ENCODE measurements at regions not wholly inside any gene's neighbourhood (a gene's known extent, or its start where the extent isn't known, plus 50 kb on each side); places are given as distances from the start of the nearest gene placed in this dataset.

DNA sequence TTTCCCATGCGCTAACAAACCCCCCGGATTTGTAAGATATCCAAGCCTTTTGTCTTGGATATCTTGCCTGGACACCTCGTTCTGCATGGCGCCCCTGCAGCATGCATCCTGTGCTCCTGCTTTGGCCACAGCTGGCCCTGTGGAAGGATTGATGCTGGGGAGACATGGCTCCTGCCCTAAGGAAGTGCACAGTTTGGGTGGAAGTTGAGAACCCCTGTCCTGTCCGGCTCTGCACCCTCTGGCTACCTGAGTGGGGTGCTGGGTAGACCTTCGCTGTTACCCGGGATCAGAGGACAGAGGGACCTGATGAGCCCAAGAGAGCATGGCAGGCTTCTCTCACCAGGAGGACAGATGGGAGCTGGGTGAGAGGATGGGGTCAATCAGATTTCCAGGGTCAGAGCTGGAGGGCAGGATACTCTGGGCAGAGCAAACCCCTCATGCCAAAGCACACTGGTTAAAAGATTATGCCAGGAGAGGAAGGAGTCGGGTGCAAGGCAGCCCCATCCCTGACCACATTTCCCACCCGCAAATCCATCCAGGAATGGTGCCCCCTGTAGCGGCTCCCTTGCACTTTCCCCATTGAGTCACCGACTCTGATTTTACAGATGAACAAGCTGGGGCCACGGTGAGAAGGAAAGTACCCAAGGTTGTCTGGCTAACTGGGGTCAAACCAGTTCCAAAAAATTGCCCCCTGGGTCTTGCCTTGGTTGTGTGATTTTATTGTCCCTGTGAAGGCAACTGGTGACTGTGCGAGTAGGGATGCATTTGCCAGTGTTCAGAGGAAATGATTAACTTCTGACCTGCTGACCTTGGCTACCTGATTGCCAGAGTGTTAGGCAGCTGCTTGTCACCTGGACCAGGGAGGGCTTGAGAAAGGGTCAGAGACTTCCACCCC is 290.1 kb upstream of the ZMIZ1 start:
- TF ChIP-seq, protein P1, sequence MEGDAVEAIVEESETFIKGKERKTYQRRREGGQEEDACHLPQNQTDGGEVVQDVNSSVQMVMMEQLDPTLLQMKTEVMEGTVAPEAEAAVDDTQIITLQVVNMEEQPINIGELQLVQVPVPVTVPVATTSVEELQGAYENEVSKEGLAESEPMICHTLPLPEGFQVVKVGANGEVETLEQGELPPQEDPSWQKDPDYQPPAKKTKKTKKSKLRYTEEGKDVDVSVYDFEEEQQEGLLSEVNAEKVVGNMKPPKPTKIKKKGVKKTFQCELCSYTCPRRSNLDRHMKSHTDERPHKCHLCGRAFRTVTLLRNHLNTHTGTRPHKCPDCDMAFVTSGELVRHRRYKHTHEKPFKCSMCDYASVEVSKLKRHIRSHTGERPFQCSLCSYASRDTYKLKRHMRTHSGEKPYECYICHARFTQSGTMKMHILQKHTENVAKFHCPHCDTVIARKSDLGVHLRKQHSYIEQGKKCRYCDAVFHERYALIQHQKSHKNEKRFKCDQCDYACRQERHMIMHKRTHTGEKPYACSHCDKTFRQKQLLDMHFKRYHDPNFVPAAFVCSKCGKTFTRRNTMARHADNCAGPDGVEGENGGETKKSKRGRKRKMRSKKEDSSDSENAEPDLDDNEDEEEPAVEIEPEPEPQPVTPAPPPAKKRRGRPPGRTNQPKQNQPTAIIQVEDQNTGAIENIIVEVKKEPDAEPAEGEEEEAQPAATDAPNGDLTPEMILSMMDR (IDR thresholded peaks at IDR 0.05), result no peak
- TF ChIP-seq EP300 (IDR thresholded peaks at IDR 0.05) (no peak), POLR2A (IDR thresholded peaks at IDR 0.05) (no peak)
- intact Hi-C loops (cut with DNase I), result no loop called here
- no peaks in the 10 kb centered on the region for H3K36me3 ChIP-seq
- H3K27me3 ChIP-seq, result no peaks in the 10 kb centered on the region
- H3K4me3 ChIP-seq, result no peak overlapping the region
- H3K4me1 ChIP-seq (ENCODE audit: insufficient read depth), result peaks cover 14% of the 10 kb centered on the region
- WGBS, 3 donors, result 86 to 93% (median 89%) methylated on average over 13 of the region's 13 CpGs
- H3K9me3 ChIP-seq, result no peaks in the 10 kb centered on the region
- no peak for DNase-seq
- H3K27ac ChIP-seq, result no peak overlapping the region

- TF ChIP-seq, protein P1 (IDR thresholded peaks at IDR 0.05), result no peak
- intact Hi-C loops (cut with DNase I), result no loop called here
- Histone ChIP-seq H3K9me3 (no peaks in the 10 kb centered on the region), H3K4me3 (no peak overlapping the region), H3K27ac (no peak overlapping the region), H3K4me1 (ENCODE audit: insufficient read depth) (peaks cover 14% of the 10 kb centered on the region), H3K36me3 (no peaks in the 10 kb centered on the region), H3K27me3 (no peaks in the 10 kb centered on the region)
- 82 to 97% (median 95%) methylated on average over 4 of the region's 4 CpGs for WGBS, 3 donors
- DNase-seq, result no peak
These were observed 289.3 kb upstream of the ZMIZ1 start for GRCh38 chr10:78779339-78779955.

DNA sequence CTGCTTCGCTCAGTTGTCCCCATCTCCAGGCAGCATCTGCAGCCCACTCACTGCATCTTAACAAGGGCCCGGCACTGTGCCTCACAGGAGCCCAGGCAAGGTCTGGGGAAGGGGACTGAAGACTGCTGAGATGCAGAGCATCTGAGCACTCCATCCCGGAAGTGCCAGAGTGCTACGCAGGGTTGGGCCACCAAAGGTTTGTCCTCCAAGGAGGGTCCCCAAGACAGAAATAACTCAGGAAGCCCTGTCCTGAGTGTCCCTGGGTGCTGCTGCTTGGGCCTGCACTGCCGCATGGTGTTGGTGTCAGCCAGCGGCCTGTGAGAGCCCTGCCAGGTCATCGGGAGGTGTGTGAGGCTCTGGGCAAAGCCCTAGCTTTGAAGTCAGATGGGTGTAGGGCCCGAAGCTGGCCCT is 288.2 kb upstream of the ZMIZ1 start:
- 94 to 97% (median 96%) methylated on average over 8 of the region's 8 CpGs for WGBS, 3 donors
- Histone ChIP-seq H3K9me3 (no peaks in the 10 kb centered on the region), H3K27ac (no peak overlapping the region), H3K27me3 (no peaks in the 10 kb centered on the region), H3K4me3 (no peak overlapping the region), H3K36me3 (no peaks in the 10 kb centered on the region), H3K4me1 (ENCODE audit: insufficient read depth) (peaks cover 14% of the 10 kb centered on the region)
- DNase-seq, result no peak
- intact Hi-C loops (cut with DNase I), result no loop called here
- TF ChIP-seq EP300 (IDR thresholded peaks at IDR 0.05) (no peak), POLR2A (IDR thresholded peaks at IDR 0.05) (no peak)
- TF ChIP-seq, protein P1 (IDR thresholded peaks at IDR 0.05), result no peak

GRCh38 chr10:78781251-78781913 is 287.4 kb upstream of the ZMIZ1 start:
- WGBS, 3 donors, result 93 to 96% (median 94%) methylated on average over 10 of the region's 10 CpGs
- Histone ChIP-seq H3K27ac (no peak overlapping the region), H3K36me3 (no peaks in the 10 kb centered on the region), H3K4me1 (ENCODE audit: insufficient read depth) (peaks cover 14% of the 10 kb centered on the region), H3K27me3 (no peaks in the 10 kb centered on the region), H3K4me3 (no peak overlapping the region), H3K9me3 (no peaks in the 10 kb centered on the region)
- TF ChIP-seq EP300 (IDR thresholded peaks at IDR 0.05) (no peak), POLR2A (IDR thresholded peaks at IDR 0.05) (no peak)
- TF ChIP-seq, protein P1 (IDR thresholded peaks at IDR 0.05), result no peak
- intact Hi-C loops (cut with DNase I), result no loop called here
- no peak for DNase-seq
